ENCODE measurements at regions not wholly inside any gene's neighbourhood (a gene's known extent, or its start where the extent isn't known, plus 50 kb on each side); places are given as distances from the start of the nearest gene placed in this dataset.

DNA sequence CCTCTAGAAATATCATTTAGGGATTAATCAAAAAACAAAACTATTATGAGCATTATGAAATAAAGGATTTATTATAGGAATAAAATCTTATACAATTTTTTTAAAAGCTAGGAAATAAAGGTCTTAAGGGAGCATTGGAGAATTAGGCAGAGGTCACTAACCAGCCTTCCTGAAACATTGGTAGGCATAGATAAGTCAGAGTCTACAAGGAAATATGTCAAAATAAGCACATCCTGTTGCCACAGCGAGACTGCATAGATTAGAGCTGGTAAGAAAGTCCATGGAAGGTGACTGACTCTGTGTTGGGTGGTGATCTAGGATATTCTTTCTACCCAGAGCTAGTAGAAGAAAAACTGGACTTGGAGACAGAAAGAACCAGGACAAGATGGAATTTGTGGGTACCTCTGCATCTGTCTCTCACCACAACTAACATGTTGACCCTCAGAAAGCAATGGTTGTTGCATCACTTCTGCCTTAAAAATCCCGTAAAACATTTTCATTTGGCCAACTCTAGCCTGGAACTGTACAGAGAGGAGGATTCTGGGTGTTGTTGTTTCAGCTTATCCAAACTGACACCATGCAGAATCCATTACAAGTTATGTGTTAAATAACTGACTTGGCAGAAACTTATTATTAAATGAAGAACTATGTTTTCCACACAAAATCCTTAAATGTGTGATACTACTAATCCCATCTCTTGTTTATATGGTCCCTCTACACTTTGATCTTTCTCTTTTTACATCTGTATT lies 77.1 kb downstream of the FBXO5 start:
- no peak for DNase-seq

DNA sequence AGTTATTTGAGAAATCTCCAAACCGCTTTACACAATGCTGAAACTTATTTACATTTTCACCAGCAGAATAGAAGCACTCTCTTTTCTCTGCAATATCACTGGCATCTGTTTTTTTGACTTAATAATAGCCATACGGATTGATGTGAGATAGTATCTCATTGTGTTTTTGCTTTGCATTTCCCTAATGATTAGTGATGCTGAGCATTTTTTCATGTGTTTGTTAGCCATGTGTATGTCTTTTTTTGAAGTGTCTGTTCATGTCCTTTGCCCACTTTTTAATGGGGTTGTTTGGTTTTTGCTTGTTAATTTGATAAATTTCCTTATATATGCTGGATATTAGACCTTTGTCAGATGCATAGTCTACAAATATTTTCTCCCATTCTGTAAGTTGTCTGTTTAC lies 73.6 kb downstream of the FBXO5 start:
- no peak for DNase-seq

DNA sequence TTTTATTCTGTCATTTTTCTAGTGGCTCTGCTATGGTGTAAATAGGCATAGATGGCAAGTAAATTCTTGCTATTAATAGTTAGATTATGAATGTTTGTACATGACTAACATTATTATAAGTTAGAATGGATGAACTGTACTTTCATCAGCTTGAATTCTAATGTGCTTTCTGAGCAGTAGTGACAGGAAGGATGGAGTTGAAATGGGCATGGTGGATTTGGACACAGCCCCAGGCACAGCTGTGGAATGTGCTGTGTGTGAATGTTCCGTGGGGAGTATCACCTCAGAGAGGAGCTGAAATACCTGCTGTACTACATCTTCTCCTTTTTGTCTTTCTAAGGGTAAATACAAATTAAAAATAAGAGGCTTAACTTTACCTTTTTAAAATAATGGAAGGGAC lies 66.8 kb downstream of the FBXO5 start:
- DNase-seq = no peak

DNA sequence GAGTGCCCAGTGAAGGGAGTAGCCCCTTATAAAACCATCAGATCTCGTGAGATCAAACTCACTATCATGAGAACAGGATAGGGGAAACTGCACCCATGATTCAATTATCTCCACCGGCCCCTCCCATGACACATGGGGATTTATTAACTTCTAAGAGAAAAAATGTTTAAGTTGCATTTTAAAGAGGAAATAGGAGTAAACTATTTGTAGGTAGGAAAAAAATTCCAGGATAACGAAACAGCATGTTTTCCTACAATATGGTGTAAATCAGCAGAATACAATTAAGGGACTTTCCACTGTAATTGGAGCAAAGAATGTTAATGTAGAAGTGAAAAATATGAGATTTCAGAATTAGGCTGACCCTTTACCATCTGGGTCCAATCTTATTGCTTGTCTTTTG lies 63.9 kb downstream of the FBXO5 start:
- DNase-seq = no peak

DNA sequence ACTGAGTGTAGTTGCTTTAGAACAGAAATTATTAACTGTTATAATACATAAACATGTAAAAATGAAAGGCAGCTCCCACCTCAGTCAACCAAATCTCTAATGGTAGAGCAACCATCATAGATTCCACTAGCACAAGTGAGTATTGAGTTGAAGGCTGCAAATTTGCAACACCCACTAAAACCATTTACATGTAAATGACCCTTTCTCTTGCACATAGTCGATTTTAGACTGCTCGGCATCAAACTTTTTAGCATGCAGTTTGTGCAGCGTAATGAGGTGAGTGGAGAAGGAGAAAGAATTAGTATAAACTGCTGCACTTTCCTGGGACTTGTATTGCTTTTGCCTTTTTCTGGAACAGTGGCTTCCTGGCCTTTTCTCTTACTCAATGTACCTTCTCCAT lies 62.8 kb downstream of the FBXO5 start:
- DNase-seq = no peak
